Keratinocyte (primary cell): ENCODE measurements at regions not wholly inside any gene's neighbourhood (a gene's known extent, or its start where the extent isn't known, plus 50 kb on each side); places are given as distances from the start of the nearest gene placed in this dataset.

Experiments used
- DNase-seq: peaks from one replicate; pipeline ENCODE4 v3.0.0-alpha.2; 2011; ENCODE audit warnings: low read depth, missing footprints, low spot score
- FAIRE-seq: peaks from 2 replicates; lab custom pipeline; 2011; peaks lifted over from hg19 to GRCh38; lab: Jason Lieb, UNC
- H2AFZ ChIP-seq: 2 replicates; pipeline ENCODE4 v1.6.0; 2012; ENCODE audit warnings: low read length, control low read depth, inconsistent platforms; ENCODE audit not compliant: control insufficient read depth
- H3K27ac ChIP-seq: 2 replicates; pipeline ENCODE4 v1.5.1; 2011; ENCODE audit warnings: low read length; ENCODE audit not compliant: control insufficient read depth, insufficient read depth
- H3K27me3 ChIP-seq: 3 replicates; pipeline ENCODE4 v1.6.0; 2011; ENCODE audit warnings: low read length; ENCODE audit not compliant: control insufficient read depth, insufficient read depth; ENCODE audit errors: extremely low read depth
- H3K36me3 ChIP-seq, 2 experiments: 2 replicates in 1 of 2; 3 replicates in 1 of 2; pipeline ENCODE4 v1.5.1; 2011; ENCODE audit warnings: low read length in 2 of 2, mild to moderate bottlenecking in 1 of 2; ENCODE audit not compliant: control insufficient read depth in 2 of 2, insufficient read depth in 2 of 2; ENCODE audit errors: extremely low read depth in 1 of 2
- H3K4me1 ChIP-seq: 3 replicates; pipeline ENCODE4 v1.5.1; 2011; ENCODE audit warnings: low read length; ENCODE audit not compliant: control insufficient read depth, insufficient read depth; ENCODE audit errors: extremely low read depth
- H3K4me2 ChIP-seq: 3 replicates; pipeline ENCODE4 v1.6.0; 2011; ENCODE audit warnings: low read depth, low read length; ENCODE audit not compliant: control insufficient read depth, insufficient read depth; ENCODE audit errors: extremely low read depth
- H3K4me3 ChIP-seq, 3 experiments: fragments of 200-600 bp in 1 of 3; sonication (generic) in 1 of 3; 2 replicates in 2 of 3; 3 replicates in 1 of 3; pipeline ENCODE4 v1.5.1; 2011 to 2016; ENCODE audit warnings: low read length in 3 of 3, mild to moderate bottlenecking in 3 of 3, control low read depth in 2 of 3, inconsistent platforms in 1 of 3, low read depth in 1 of 3, mixed read lengths in 1 of 3, mixed run types in 1 of 3, moderate library complexity in 1 of 3; ENCODE audit not compliant: control insufficient read depth in 2 of 3, insufficient read depth in 2 of 3; ENCODE audit errors: extremely low read depth in 1 of 3
- H3K79me2 ChIP-seq: 2 replicates; pipeline ENCODE4 v1.6.0; 2012; ENCODE audit warnings: low read length; ENCODE audit not compliant: control insufficient read depth, insufficient read depth
- H3K9ac ChIP-seq: 3 replicates; pipeline ENCODE4 v1.6.0; 2011; ENCODE audit warnings: low read length; ENCODE audit not compliant: control insufficient read depth, insufficient read depth; ENCODE audit errors: extremely low read depth
- H3K9me1 ChIP-seq: 3 replicates; pipeline ENCODE4 v1.6.0; 2011; ENCODE audit warnings: low read length; ENCODE audit not compliant: control insufficient read depth, insufficient read depth; ENCODE audit errors: extremely low read depth
- H3K9me3 ChIP-seq: 2 replicates; pipeline ENCODE4 v1.5.1; 2012; ENCODE audit warnings: low read depth, low read length; ENCODE audit not compliant: control insufficient read depth
- H4K20me1 ChIP-seq: 3 replicates; pipeline ENCODE4 v1.6.0; 2011; ENCODE audit warnings: low read length; ENCODE audit not compliant: control insufficient read depth, insufficient read depth; ENCODE audit errors: extremely low read depth
- dilution Hi-C: fragments of 300-500 bp; cut with MboI; formaldehyde crosslinking; loops from one replicate; pipeline ENCODE4 v1.7.0; 2020; ENCODE audit warnings: low sequenced_read_pairs; ENCODE audit not compliant: extremely low pct_ligation_motif_present
- TF ChIP-seq, protein P1 (sequence below), 3 experiments: IDR thresholded peaks in 1 of 3; conservative IDR thresholded peaks in 1 of 3; optimal IDR thresholded peaks in 1 of 3; 2 replicates in 2 of 3; 3 replicates in 1 of 3; pipeline versions ENCODE3 to v1.5.1; 2011; ENCODE audit warnings: low read length in 3 of 3, mild to moderate bottlenecking in 3 of 3, moderate library complexity in 2 of 3, control low read depth in 1 of 3, inconsistent platforms in 1 of 3; ENCODE audit not compliant: insufficient read depth in 2 of 3; ENCODE audit errors: extremely low read depth in 1 of 3

DNA sequence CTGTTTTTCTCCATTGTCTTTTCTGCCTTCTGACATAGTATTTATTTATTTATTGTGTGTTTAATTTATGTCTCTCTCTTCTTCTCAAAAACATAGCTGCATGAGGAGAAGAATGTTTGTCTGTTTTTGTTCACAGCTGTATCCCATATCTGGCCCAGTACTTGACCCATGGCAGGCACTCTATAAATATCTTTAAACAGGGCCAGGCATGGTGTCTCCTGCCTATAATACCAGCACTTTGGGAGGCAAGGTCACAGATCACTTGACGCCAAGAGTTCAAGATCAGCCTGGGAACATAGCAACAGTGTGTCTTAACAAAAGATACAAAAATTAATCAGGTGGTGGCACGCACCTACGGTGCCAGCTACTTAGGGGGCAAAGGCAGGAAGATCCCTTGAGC, 361.3 kb upstream of the KLHL29 start:
- H2AFZ ChIP-seq: no peak overlapping the region
- FAIRE-seq: no peak
- no peaks in the 10 kb centered on the region for H3K9me3 ChIP-seq

DNA sequence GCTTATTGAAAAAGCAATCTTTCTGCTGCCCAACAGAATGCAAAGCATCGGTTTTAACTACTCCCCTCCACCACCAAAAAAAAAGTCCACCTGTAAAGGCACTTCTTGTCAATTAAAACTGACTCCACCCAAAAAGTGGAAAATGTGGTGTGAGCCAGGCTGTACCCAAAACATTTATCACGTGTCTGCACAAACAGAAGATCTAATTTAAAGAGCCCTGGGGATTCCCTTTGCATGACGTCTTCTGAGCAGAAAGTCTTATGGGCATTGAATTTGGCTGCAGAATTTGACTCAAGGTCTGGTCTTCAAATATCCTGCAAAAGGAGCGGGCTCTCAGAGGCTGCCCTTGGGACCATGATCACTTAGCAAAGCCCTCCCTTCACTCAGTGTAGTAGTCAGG, 358.3 kb upstream of the KLHL29 start:
- dilution Hi-C loops: no loop called here
- H2AFZ ChIP-seq: no peak overlapping the region
- no peak overlapping the region for H3K4me2 ChIP-seq
- TF ChIP-seq, protein P1, sequence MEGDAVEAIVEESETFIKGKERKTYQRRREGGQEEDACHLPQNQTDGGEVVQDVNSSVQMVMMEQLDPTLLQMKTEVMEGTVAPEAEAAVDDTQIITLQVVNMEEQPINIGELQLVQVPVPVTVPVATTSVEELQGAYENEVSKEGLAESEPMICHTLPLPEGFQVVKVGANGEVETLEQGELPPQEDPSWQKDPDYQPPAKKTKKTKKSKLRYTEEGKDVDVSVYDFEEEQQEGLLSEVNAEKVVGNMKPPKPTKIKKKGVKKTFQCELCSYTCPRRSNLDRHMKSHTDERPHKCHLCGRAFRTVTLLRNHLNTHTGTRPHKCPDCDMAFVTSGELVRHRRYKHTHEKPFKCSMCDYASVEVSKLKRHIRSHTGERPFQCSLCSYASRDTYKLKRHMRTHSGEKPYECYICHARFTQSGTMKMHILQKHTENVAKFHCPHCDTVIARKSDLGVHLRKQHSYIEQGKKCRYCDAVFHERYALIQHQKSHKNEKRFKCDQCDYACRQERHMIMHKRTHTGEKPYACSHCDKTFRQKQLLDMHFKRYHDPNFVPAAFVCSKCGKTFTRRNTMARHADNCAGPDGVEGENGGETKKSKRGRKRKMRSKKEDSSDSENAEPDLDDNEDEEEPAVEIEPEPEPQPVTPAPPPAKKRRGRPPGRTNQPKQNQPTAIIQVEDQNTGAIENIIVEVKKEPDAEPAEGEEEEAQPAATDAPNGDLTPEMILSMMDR (optimal IDR thresholded peaks at IDR 0.05 in 1 of 3, IDR thresholded peaks at IDR 0.05 in 1 of 3, conservative IDR thresholded peaks at IDR 0.05 in 1 of 3; ENCODE audit: extremely low read depth in 1 of 3, insufficient read depth in 2 of 3, low read length in 3 of 3): no peak
- FAIRE-seq (no peak), DNase-seq (no peak)
- H3K27ac ChIP-seq: no peak overlapping the region
- no peak overlapping the region for H3K4me3 ChIP-seq
- no peaks in the 10 kb centered on the region for H3K9me3 ChIP-seq
- H3K79me2 ChIP-seq: no peaks in the 10 kb centered on the region
- no peaks in the 10 kb centered on the region for H3K27me3 ChIP-seq
- H3K36me3 ChIP-seq: no peaks in the 10 kb centered on the region
- no peaks in the 10 kb centered on the region for H4K20me1 ChIP-seq
- no peak overlapping the region for H3K9ac ChIP-seq
- H3K4me1 ChIP-seq: no peaks in the 10 kb centered on the region
- no peaks in the 10 kb centered on the region for H3K9me1 ChIP-seq

More for the DNA sequence above, 361.3 kb upstream of the KLHL29 start:
- DNase-seq: no peak
- no peaks in the 10 kb centered on the region for H3K27me3 ChIP-seq
- H3K4me1 ChIP-seq: no peaks in the 10 kb centered on the region
- no peak overlapping the region for H3K4me3 ChIP-seq
- TF ChIP-seq, protein P1 (optimal IDR thresholded peaks at IDR 0.05 in 1 of 3, IDR thresholded peaks at IDR 0.05 in 1 of 3, conservative IDR thresholded peaks at IDR 0.05 in 1 of 3; ENCODE audit: extremely low read depth in 1 of 3, insufficient read depth in 2 of 3, low read length in 3 of 3): no peak
- H3K27ac ChIP-seq: no peak overlapping the region
- no peak overlapping the region for H3K4me2 ChIP-seq
- no peaks in the 10 kb centered on the region for H3K9me1 ChIP-seq
- no peak overlapping the region for H3K9ac ChIP-seq
- no peaks in the 10 kb centered on the region for H3K79me2 ChIP-seq
- dilution Hi-C loops: no loop called here
- H4K20me1 ChIP-seq: no peaks in the 10 kb centered on the region
- no peaks in the 10 kb centered on the region for H3K36me3 ChIP-seq
